Natural killer cell (primary cell): ENCODE measurements at regions not wholly inside any gene's neighbourhood (a gene's known extent, or its start where the extent isn't known, plus 50 kb on each side); places are given as distances from the start of the nearest gene placed in this dataset.
A peak's percentile ranks its signal among the peaks of the same experiment; 100 is the strongest.

Experiments
- ATAC-seq, 3 donors: fragments of 150-1000 bp in 2 of 3; fragments of 200-7000 bp in 1 of 3; cut with Tn5 transposase; 1 replicate in 1 of 3; 2 replicates in 2 of 3; pipeline ENCODE4 v1.10.0; 2021; ENCODE audit warnings: mild to moderate bottlenecking in 2 of 3, moderate library complexity in 2 of 3
- DNase-seq, 2 donors: peaks; one replicate each; pipeline versions ENCODE4 v3.0.0 to v3.0.0-alpha.2; 2013 to 2021; ENCODE audit warnings: mixed read lengths in 1 of 2
- H3K27ac ChIP-seq: one replicate; pipeline ENCODE4 v1.5.1; 2013; ENCODE audit warnings: mild to moderate bottlenecking, low read length
- H3K27me3 ChIP-seq: one replicate; pipeline ENCODE4 v1.6.1; 2013; ENCODE audit warnings: low read length; ENCODE audit not compliant: control insufficient read depth, insufficient read depth
- H3K36me3 ChIP-seq: one replicate; pipeline ENCODE4 v1.6.1; 2013; ENCODE audit warnings: low read length; ENCODE audit not compliant: control insufficient read depth, insufficient read depth
- H3K4me1 ChIP-seq: one replicate; pipeline ENCODE4 v1.6.1; 2013; ENCODE audit warnings: low read length; ENCODE audit not compliant: control insufficient read depth, insufficient read depth
- H3K4me3 ChIP-seq: one replicate; pipeline ENCODE4 v1.5.1; 2013; ENCODE audit warnings: low read length
- H3K9me3 ChIP-seq: one replicate; pipeline ENCODE4 v1.6.1; 2013; ENCODE audit warnings: low read length; ENCODE audit not compliant: control insufficient read depth, insufficient read depth
- H3K27ac Mint-ChIP-seq, 2 donors: one replicate each; pipeline ENCODE4 v1.8.0; 2022; ENCODE audit warnings: mild to moderate bottlenecking in 2 of 2, mixed read lengths in 2 of 2, moderate library complexity in 1 of 2
- H3K27me3 Mint-ChIP-seq, 2 donors: one replicate each; pipeline ENCODE4 v1.8.0; 2022; ENCODE audit warnings: low read depth in 2 of 2, mixed read lengths in 2 of 2
- H3K36me3 Mint-ChIP-seq: one replicate; pipeline ENCODE4 v1.8.0; 2022; ENCODE audit warnings: mixed read lengths
- H3K4me1 Mint-ChIP-seq, 2 donors: one replicate each; pipeline ENCODE4 v1.8.0; 2022; ENCODE audit warnings: mixed read lengths in 2 of 2
- H3K4me3 Mint-ChIP-seq: one replicate; pipeline ENCODE4 v1.8.0; 2022; ENCODE audit warnings: mild to moderate bottlenecking, moderate library complexity, mixed read lengths
- H3K9me3 Mint-ChIP-seq, 2 donors: one replicate each; pipeline ENCODE4 v1.8.0; 2022; ENCODE audit warnings: mixed read lengths in 2 of 2
- CTCF ChIP-seq: fragments of 200-600 bp; IDR thresholded peaks from one replicate; pipeline ENCODE4 v1.8.0; 2022; ENCODE audit warnings: antibody characterized with exemption
- WGBS: methylation state at CpG from one replicate; pipeline ENCODE4 v1.1.7; 2013; ENCODE audit warnings: missing lambda C conversion rate; ENCODE audit not compliant: insufficient coverage; 5-methylcytosine and 5-hydroxymethylcytosine counted together
- intact Hi-C: fragments of 100-400 bp; cut with micrococcal nuclease; formaldehyde crosslinking; loops from one replicate; pipeline ENCODE4 v1.14.2; 2022

GRCh38 chr7:101714097-101714496 is 85.0 kb upstream of the MYL10 start:
- Histone ChIP-seq H3K27me3 (no peaks in the 10 kb centered on the region), H3K4me1 (peaks cover 9% of the 10 kb centered on the region), H3K4me3 (no peak overlapping the region), H3K36me3 (no peaks in the 10 kb centered on the region), H3K27ac (no peak overlapping the region), H3K9me3 (no peaks in the 10 kb centered on the region)
- Mint-ChIP-seq H3K4me1 (peaks cover 0 to 5% of the 10 kb centered on the region in 2 donors), H3K4me3 (no peak overlapping the region), H3K27me3 (peaks cover 0 to 2% of the 10 kb centered on the region in 2 donors), H3K27ac (no peak overlapping the region), H3K36me3 (no peaks in the 10 kb centered on the region), H3K9me3 (no peaks in the 10 kb centered on the region)
- 87% methylated on average over 7 of the region's 7 CpGs for WGBS
- ATAC-seq (no peak), DNase-seq (no peak)
- intact Hi-C loops, result no loop called here
- no peak for TF ChIP-seq CTCF

DNA sequence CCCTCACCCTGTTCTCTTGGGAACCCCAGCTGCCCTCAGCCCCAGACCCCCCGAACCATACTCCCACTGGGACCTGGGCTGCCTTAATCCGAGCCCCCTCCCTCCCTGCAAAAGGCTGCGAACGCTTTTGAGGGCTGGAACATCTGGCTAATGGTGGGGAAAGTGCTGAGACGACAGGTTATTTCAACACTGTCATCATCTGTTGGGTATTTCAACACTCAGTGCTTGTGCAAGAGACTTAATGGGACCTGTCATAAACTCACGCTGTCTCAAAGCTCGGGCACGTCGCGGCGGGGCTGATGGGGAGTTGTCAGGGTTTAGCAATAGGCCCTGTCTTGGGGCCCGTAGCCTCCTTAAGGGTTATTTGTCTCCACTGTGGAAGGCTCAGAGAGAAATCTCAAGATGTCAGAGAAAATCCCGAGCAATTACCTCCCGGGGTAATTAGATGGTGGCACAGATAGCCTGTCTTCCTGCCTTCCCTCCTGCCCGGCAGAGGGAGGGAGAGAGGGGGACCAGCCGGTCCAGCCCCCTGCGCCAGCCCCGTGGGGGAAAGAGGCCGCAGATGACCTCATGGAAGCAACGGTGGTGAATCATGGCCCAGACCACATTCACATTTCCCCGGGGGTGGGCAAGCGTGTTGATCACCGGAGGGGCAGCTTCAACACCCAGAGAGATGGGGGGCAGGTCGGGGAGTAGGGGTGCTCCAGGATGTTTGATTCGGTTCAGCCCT is 88.7 kb upstream of the MYL10 start:
- Mint-ChIP-seq H3K9me3 (no peaks in the 10 kb centered on the region), H3K27ac (peak overlapping the region in 1 of 2 donors; percentile 86), H3K36me3 (no peaks in the 10 kb centered on the region), H3K27me3 (no peaks in the 10 kb centered on the region), H3K4me3 (no peak overlapping the region), H3K4me1 (peaks cover 0 to 9% of the 10 kb centered on the region in 2 donors)
- H3K27me3 ChIP-seq, result no peaks in the 10 kb centered on the region
- no peak overlapping the region for H3K4me3 ChIP-seq
- peaks cover 9% of the 10 kb centered on the region for H3K4me1 ChIP-seq
- H3K9me3 ChIP-seq, result no peaks in the 10 kb centered on the region
- DNase-seq (peak in 1 of 2 donors; percentile 25), ATAC-seq (peak; percentile 39 to 81 (median 42))
- TF ChIP-seq CTCF, result no peak
- intact Hi-C loops, result no loop called here
- WGBS, result 65% methylated on average over 25 of the region's 25 CpGs
- H3K36me3 ChIP-seq, result no peaks in the 10 kb centered on the region
- H3K27ac ChIP-seq, result peak overlapping the region; percentile 67

DNA sequence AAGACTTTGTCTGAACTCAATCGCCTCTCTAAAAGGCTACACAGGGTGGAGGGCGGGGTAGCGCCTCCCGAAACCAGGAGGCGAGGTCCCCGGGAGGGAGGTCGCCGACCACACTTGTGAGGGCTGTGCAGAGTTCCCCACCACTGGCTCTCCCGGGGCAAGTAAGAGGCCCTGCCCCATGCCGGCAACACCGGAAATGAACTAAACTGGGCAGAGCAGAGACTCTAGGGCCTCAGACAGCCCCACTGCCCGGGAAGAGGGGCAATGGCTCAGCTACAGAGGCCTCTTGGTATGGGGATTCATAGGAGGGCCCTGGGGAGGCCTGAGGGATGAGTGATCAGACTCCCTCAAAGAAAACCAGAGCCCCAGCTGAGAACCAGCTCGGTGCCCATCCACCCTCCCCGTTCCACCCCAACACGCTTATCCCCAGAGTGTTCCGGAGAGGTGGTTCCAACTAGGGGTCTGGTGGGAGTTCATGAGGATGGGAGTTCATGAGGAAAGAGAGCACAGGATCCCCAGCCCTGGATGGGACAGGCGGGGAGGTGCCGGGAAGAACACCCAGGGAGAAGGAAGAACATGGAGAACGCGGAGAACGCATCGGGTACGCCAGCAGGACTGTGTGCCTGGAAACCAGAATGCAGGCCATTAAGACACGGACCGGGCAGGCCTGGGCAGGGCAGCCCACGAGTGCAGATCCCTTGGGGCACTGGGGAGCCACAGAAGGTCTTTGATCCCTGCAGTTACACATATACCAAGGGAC is 89.4 kb upstream of the MYL10 start:
- H3K27me3 Mint-ChIP-seq, result no peaks in the 10 kb centered on the region
- no peaks in the 10 kb centered on the region for H3K36me3 Mint-ChIP-seq
- 81% methylated on average over 24 of the region's 26 CpGs for WGBS
- peak; percentile 15 to 35 (median 24) for ATAC-seq
- no peak for TF ChIP-seq CTCF
- Histone ChIP-seq H3K9me3 (no peaks in the 10 kb centered on the region), H3K4me1 (peaks cover 9% of the 10 kb centered on the region), H3K27me3 (no peaks in the 10 kb centered on the region), H3K27ac (peak overlapping the region; percentile 67), H3K4me3 (no peak overlapping the region), H3K36me3 (no peaks in the 10 kb centered on the region)
- intact Hi-C loops, result no loop called here
- H3K4me3 Mint-ChIP-seq, result no peak overlapping the region
- H3K4me1 Mint-ChIP-seq, result peaks cover 0 to 9% of the 10 kb centered on the region in 2 donors
- no peak for DNase-seq
- H3K9me3 Mint-ChIP-seq, result no peaks in the 10 kb centered on the region
- no peak overlapping the region for H3K27ac Mint-ChIP-seq
